ENCODE measurements at regions not wholly inside any gene's neighbourhood (a gene's known extent, or its start where the extent isn't known, plus 50 kb on each side); places are given as distances from the start of the nearest gene placed in this dataset.

GRCh38 chr1:106979371-106979770, 77.1 kb upstream of the PRMT6 start:
- TF ChIP-seq CTCF (IDR thresholded peaks at IDR 0.05; ENCODE audit: borderline replicate concordance, extremely low read depth, low read length, poor library complexity, severe bottlenecking) (no peak), EZH2 (IDR thresholded peaks at IDR 0.05; ENCODE audit: borderline replicate concordance, low read depth, low read length, severe bottlenecking) (no peak)
